WTC11 (cell line): ENCODE measurements at regions not wholly inside any gene's neighbourhood (a gene's known extent, or its start where the extent isn't known, plus 50 kb on each side); places are given as distances from the start of the nearest gene placed in this dataset.

Source experiments
- ATAC-seq: fragments of 200-7000 bp; cut with Tn5 transposase; 2 replicates; pipeline ENCODE4 v1.10.0; 2021; ENCODE audit warnings: mild to moderate bottlenecking, moderate library complexity
- CTCF ChIA-PET: fragments of 300-600 bp; sonication (Branson Sonifier 250); formaldehyde crosslinking; loops from one replicate; lab custom pipeline; 2021; ENCODE audit warnings: antibody characterized with exemption; lab: Charles Lee
- POLR2A ChIA-PET: fragments of 350-600 bp; sonication (Branson Sonifier 250); formaldehyde crosslinking; loops from one replicate; lab custom pipeline; 2021; ENCODE audit warnings: antibody characterized with exemption; lab: Charles Lee
- DNase-seq: peaks from one replicate; pipeline ENCODE4 v3.0.0; 2021; ENCODE audit warnings: low spot score
- H3K27ac Mint-ChIP-seq: 2 replicates; pipeline ENCODE4 v1.8.0; 2021; ENCODE audit warnings: mixed read lengths
- H3K27me3 Mint-ChIP-seq: 2 replicates; pipeline ENCODE4 v1.8.0; 2021; ENCODE audit warnings: low read depth, mild to moderate bottlenecking, moderate library complexity, mixed read lengths
- H3K36me3 Mint-ChIP-seq: 2 replicates; pipeline ENCODE4 v1.8.0; 2021; ENCODE audit warnings: mixed read lengths
- H3K4me1 Mint-ChIP-seq: 2 replicates; pipeline ENCODE4 v1.8.0; 2022; ENCODE audit warnings: mixed read lengths
- H3K4me3 Mint-ChIP-seq: 2 replicates; pipeline ENCODE4 v1.8.0; 2021; ENCODE audit warnings: mild to moderate bottlenecking, moderate library complexity, mixed read lengths
- H3K9me3 Mint-ChIP-seq: 2 replicates; pipeline ENCODE4 v1.8.0; 2021; ENCODE audit warnings: mixed read lengths
- ATF1 ChIP-seq: sonication (generic); formaldehyde crosslinking; IDR thresholded peaks from 2 replicates; pipeline ENCODE4 v1.8.1; 2023; ENCODE audit warnings: mild to moderate bottlenecking, moderate library complexity, missing genetic modification reagents
- ESRRA ChIP-seq: sonication (generic); formaldehyde crosslinking; IDR thresholded peaks from 2 replicates; pipeline ENCODE4 v1.8.1; 2022; ENCODE audit warnings: mild to moderate bottlenecking, missing genetic modification reagents, borderline replicate concordance
- GRHL2 ChIP-seq: fragments of 250-450 bp; sonication (Bioruptor Pico); IDR thresholded peaks from 2 replicates; pipeline ENCODE4 v1.8.0; 2022; ENCODE audit warnings: mild to moderate bottlenecking, moderate library complexity; ENCODE audit not compliant: insufficient replicate concordance, severe bottlenecking
- GTF2I ChIP-seq: fragments of 250-450 bp; sonication (Bioruptor Pico); conservative IDR thresholded peaks from 2 replicates; pipeline ENCODE4 v1.4.0; 2021; ENCODE audit warnings: mild to moderate bottlenecking
- MXD4 ChIP-seq: fragments of 250-450 bp; sonication (Bioruptor Pico); IDR thresholded peaks from 2 replicates; pipeline ENCODE4 v1.8.0; 2021; ENCODE audit warnings: mild to moderate bottlenecking, moderate library complexity, borderline replicate concordance
- MYBL2 ChIP-seq: sonication (generic); formaldehyde crosslinking; IDR thresholded peaks from 2 replicates; pipeline ENCODE4 v1.8.1; 2023; ENCODE audit warnings: mild to moderate bottlenecking, moderate library complexity, missing genetic modification reagents
- NFATC4 ChIP-seq: fragments of 250-450 bp; sonication (Bioruptor Pico); IDR thresholded peaks from 2 replicates; pipeline ENCODE4 v1.9.0; 2021; ENCODE audit warnings: mild to moderate bottlenecking
- NFE2L1 ChIP-seq: sonication (generic); formaldehyde crosslinking; IDR thresholded peaks from 2 replicates; pipeline ENCODE4 v1.8.1; 2023; ENCODE audit warnings: missing genetic modification reagents
- NFYB ChIP-seq: sonication (generic); formaldehyde crosslinking; conservative IDR thresholded peaks from 2 replicates; pipeline ENCODE4 v1.8.0; 2022; ENCODE audit warnings: low read depth, missing genetic modification reagents
- NR1H2 ChIP-seq: sonication (generic); formaldehyde crosslinking; IDR thresholded peaks from 2 replicates; pipeline ENCODE4 v1.9.0; 2021; ENCODE audit warnings: mild to moderate bottlenecking, moderate library complexity, missing genetic modification reagents
- SMAD3 ChIP-seq: sonication (generic); formaldehyde crosslinking; IDR thresholded peaks from 2 replicates; pipeline ENCODE4 v1.8.0; 2022; ENCODE audit warnings: missing genetic modification reagents, mild to moderate bottlenecking, borderline replicate concordance
- TEAD1 ChIP-seq: sonication (generic); formaldehyde crosslinking; IDR thresholded peaks from 2 replicates; pipeline ENCODE4 v1.8.0; 2022; ENCODE audit warnings: mild to moderate bottlenecking, missing genetic modification reagents
- ZNF263 ChIP-seq: sonication (generic); formaldehyde crosslinking; IDR thresholded peaks from 2 replicates; pipeline ENCODE4 v1.8.1; 2022; ENCODE audit warnings: low read depth, mild to moderate bottlenecking, moderate library complexity, missing genetic modification reagents
- TF ChIP-seq, protein P1 (sequence below): sonication (generic); formaldehyde crosslinking; IDR thresholded peaks from 2 replicates; pipeline ENCODE4 v1.8.0; 2022; ENCODE audit warnings: mild to moderate bottlenecking, missing genetic modification reagents
- TF ChIP-seq, protein P2 (sequence below): sonication (generic); formaldehyde crosslinking; IDR thresholded peaks from 2 replicates; pipeline ENCODE4 v1.8.1; 2023; ENCODE audit warnings: mild to moderate bottlenecking, missing genetic modification reagents
- TF ChIP-seq, protein P3 (sequence below): sonication (generic); formaldehyde crosslinking; IDR thresholded peaks from 2 replicates; pipeline ENCODE4 v1.8.0; 2022; ENCODE audit warnings: missing genetic modification reagents
- TF ChIP-seq, protein P4 (sequence below): fragments of 250-450 bp; sonication (Bioruptor Pico); IDR thresholded peaks from 2 replicates; pipeline ENCODE4 v1.9.0; 2021; ENCODE audit warnings: mild to moderate bottlenecking
- TF ChIP-seq, protein P5 (sequence below): sonication (generic); formaldehyde crosslinking; conservative IDR thresholded peaks from 2 replicates; pipeline ENCODE4 v1.8.1; 2022; ENCODE audit warnings: mild to moderate bottlenecking, missing genetic modification reagents
- TF ChIP-seq, protein P6 (sequence below): sonication (generic); formaldehyde crosslinking; IDR thresholded peaks from 2 replicates; pipeline ENCODE4 v1.8.0; 2023; ENCODE audit warnings: missing genetic modification reagents
- TF ChIP-seq, protein P7 (sequence below): sonication (generic); formaldehyde crosslinking; IDR thresholded peaks from 2 replicates; pipeline ENCODE4 v1.8.0; 2023; ENCODE audit warnings: mild to moderate bottlenecking, missing genetic modification reagents
- TF ChIP-seq, protein P8 (sequence below): fragments of 250-450 bp; sonication (Bioruptor Pico); IDR thresholded peaks from 2 replicates; pipeline ENCODE4 v1.9.0; 2021; ENCODE audit warnings: mild to moderate bottlenecking

DNA sequence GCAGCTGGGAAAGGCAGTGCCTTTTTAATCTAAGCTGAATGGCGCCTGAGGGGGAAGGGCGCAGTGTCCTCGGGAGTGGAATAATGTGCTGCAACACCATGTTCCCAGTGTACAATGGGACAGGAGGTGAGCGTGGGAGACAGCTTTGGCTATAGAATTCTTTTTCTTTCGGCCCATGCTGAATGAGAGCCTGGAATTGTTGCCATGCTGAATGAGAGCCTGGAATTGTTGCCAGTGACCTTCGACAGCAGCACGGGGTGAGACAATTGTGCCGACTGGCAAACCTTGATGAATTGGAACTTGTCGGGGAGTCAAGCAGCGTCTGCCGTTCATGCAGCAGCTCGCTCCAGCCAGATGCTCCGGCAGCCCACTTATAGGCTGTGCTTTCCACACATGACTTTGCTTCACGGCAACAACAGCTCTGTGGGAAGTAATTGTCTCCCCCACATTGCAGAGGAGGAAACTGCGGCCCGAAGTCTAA is 141.4 kb upstream of the E2F8 start (continued):
- TF ChIP-seq, protein P1, sequence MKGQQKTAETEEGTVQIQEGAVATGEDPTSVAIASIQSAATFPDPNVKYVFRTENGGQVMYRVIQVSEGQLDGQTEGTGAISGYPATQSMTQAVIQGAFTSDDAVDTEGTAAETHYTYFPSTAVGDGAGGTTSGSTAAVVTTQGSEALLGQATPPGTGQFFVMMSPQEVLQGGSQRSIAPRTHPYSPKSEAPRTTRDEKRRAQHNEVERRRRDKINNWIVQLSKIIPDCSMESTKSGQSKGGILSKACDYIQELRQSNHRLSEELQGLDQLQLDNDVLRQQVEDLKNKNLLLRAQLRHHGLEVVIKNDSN (CRISPR knock-in tag): no peak
- no peak for TF ChIP-seq NFE2L1 (CRISPR knock-in tag)
- TF ChIP-seq, protein P2, sequence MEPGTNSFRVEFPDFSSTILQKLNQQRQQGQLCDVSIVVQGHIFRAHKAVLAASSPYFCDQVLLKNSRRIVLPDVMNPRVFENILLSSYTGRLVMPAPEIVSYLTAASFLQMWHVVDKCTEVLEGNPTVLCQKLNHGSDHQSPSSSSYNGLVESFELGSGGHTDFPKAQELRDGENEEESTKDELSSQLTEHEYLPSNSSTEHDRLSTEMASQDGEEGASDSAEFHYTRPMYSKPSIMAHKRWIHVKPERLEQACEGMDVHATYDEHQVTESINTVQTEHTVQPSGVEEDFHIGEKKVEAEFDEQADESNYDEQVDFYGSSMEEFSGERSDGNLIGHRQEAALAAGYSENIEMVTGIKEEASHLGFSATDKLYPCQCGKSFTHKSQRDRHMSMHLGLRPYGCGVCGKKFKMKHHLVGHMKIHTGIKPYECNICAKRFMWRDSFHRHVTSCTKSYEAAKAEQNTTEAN (CRISPR knock-in tag): no peak
- TF ChIP-seq, protein P3, sequence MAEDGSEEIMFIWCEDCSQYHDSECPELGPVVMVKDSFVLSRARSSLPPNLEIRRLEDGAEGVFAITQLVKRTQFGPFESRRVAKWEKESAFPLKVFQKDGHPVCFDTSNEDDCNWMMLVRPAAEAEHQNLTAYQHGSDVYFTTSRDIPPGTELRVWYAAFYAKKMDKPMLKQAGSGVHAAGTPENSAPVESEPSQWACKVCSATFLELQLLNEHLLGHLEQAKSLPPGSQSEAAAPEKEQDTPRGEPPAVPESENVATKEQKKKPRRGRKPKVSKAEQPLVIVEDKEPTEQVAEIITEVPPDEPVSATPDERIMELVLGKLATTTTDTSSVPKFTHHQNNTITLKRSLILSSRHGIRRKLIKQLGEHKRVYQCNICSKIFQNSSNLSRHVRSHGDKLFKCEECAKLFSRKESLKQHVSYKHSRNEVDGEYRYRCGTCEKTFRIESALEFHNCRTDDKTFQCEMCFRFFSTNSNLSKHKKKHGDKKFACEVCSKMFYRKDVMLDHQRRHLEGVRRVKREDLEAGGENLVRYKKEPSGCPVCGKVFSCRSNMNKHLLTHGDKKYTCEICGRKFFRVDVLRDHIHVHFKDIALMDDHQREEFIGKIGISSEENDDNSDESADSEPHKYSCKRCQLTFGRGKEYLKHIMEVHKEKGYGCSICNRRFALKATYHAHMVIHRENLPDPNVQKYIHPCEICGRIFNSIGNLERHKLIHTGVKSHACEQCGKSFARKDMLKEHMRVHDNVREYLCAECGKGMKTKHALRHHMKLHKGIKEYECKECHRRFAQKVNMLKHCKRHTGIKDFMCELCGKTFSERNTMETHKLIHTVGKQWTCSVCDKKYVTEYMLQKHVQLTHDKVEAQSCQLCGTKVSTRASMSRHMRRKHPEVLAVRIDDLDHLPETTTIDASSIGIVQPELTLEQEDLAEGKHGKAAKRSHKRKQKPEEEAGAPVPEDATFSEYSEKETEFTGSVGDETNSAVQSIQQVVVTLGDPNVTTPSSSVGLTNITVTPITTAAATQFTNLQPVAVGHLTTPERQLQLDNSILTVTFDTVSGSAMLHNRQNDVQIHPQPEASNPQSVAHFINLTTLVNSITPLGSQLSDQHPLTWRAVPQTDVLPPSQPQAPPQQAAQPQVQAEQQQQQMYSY: no peak
- TF ChIP-seq, protein P4, sequence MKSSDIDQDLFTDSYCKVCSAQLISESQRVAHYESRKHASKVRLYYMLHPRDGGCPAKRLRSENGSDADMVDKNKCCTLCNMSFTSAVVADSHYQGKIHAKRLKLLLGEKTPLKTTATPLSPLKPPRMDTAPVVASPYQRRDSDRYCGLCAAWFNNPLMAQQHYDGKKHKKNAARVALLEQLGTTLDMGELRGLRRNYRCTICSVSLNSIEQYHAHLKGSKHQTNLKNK (CRISPR knock-in tag): no peak
- TF ChIP-seq GRHL2 (CRISPR knock-in tag): no peak

DNA sequence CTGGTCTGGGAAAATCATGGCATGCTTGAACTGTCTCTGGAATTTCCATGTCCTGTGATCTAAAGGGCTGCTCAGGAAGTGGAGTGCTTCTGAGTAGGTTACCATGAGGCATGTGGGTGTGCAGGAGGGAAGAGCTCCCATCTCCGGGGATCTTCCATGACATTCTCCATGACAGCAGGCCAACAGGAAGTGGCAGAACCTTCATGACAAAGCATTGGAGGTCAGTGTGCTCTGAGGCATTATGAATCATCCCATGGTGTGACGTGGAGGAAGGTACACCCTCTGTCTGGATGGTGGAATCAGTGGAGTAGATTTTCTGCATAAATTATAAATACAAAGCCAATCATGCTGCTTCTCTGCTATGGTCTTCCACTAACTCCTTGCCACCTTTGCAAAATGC is 139.6 kb upstream of the E2F8 start:
- H3K27ac Mint-ChIP-seq: no peak overlapping the region
- POLR2A ChIA-PET: no interaction called here
- no peak overlapping the region for H3K4me3 Mint-ChIP-seq
- no peak for ATAC-seq
- H3K27me3 Mint-ChIP-seq: no peaks in the 10 kb centered on the region
- no peaks in the 10 kb centered on the region for H3K36me3 Mint-ChIP-seq
- CTCF ChIA-PET: no interaction called here
- H3K9me3 Mint-ChIP-seq: no peaks in the 10 kb centered on the region
- H3K4me1 Mint-ChIP-seq: peaks cover 3% of the 10 kb centered on the region; the same call in 1 of the 2 replicates
- no peak for DNase-seq
- TF ChIP-seq ESRRA (CRISPR knock-in tag) (no peak), GTF2I (CRISPR knock-in tag) (no peak), ZNF263 (CRISPR knock-in tag) (no peak), MYBL2 (CRISPR knock-in tag) (no peak), NFYB (CRISPR knock-in tag) (no peak), NFATC4 (CRISPR knock-in tag) (no peak), ATF1 (no peak), NR1H2 (CRISPR knock-in tag) (no peak), TEAD1 (CRISPR knock-in tag) (no peak), SMAD3 (CRISPR knock-in tag) (no peak), MXD4 (CRISPR knock-in tag) (no peak)
- TF ChIP-seq, protein P5, sequence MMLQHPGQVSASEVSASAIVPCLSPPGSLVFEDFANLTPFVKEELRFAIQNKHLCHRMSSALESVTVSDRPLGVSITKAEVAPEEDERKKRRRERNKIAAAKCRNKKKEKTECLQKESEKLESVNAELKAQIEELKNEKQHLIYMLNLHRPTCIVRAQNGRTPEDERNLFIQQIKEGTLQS (CRISPR knock-in tag): no peak
- TF ChIP-seq, protein P6, sequence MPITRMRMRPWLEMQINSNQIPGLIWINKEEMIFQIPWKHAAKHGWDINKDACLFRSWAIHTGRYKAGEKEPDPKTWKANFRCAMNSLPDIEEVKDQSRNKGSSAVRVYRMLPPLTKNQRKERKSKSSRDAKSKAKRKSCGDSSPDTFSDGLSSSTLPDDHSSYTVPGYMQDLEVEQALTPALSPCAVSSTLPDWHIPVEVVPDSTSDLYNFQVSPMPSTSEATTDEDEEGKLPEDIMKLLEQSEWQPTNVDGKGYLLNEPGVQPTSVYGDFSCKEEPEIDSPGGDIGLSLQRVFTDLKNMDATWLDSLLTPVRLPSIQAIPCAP: no peak
- TF ChIP-seq, protein P7, sequence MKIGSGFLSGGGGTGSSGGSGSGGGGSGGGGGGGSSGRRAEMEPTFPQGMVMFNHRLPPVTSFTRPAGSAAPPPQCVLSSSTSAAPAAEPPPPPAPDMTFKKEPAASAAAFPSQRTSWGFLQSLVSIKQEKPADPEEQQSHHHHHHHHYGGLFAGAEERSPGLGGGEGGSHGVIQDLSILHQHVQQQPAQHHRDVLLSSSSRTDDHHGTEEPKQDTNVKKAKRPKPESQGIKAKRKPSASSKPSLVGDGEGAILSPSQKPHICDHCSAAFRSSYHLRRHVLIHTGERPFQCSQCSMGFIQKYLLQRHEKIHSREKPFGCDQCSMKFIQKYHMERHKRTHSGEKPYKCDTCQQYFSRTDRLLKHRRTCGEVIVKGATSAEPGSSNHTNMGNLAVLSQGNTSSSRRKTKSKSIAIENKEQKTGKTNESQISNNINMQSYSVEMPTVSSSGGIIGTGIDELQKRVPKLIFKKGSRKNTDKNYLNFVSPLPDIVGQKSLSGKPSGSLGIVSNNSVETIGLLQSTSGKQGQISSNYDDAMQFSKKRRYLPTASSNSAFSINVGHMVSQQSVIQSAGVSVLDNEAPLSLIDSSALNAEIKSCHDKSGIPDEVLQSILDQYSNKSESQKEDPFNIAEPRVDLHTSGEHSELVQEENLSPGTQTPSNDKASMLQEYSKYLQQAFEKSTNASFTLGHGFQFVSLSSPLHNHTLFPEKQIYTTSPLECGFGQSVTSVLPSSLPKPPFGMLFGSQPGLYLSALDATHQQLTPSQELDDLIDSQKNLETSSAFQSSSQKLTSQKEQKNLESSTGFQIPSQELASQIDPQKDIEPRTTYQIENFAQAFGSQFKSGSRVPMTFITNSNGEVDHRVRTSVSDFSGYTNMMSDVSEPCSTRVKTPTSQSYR (CRISPR knock-in tag): no peak
- TF ChIP-seq, protein P8, sequence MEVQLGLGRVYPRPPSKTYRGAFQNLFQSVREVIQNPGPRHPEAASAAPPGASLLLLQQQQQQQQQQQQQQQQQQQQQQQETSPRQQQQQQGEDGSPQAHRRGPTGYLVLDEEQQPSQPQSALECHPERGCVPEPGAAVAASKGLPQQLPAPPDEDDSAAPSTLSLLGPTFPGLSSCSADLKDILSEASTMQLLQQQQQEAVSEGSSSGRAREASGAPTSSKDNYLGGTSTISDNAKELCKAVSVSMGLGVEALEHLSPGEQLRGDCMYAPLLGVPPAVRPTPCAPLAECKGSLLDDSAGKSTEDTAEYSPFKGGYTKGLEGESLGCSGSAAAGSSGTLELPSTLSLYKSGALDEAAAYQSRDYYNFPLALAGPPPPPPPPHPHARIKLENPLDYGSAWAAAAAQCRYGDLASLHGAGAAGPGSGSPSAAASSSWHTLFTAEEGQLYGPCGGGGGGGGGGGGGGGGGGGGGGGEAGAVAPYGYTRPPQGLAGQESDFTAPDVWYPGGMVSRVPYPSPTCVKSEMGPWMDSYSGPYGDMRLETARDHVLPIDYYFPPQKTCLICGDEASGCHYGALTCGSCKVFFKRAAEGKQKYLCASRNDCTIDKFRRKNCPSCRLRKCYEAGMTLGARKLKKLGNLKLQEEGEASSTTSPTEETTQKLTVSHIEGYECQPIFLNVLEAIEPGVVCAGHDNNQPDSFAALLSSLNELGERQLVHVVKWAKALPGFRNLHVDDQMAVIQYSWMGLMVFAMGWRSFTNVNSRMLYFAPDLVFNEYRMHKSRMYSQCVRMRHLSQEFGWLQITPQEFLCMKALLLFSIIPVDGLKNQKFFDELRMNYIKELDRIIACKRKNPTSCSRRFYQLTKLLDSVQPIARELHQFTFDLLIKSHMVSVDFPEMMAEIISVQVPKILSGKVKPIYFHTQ: no peak
